ENCODE measurements at regions not wholly inside any gene's neighbourhood (a gene's known extent, or its start where the extent isn't known, plus 50 kb on each side); places are given as distances from the start of the nearest gene placed in this dataset.

- no peak overlapping the region for H3K4me3 ChIP-seq (replicated peaks; ENCODE audit: low read depth, low read length)
- no peak for DNase-seq (ENCODE audit: extremely low read depth, low read depth)
- TF ChIP-seq, protein P1, sequence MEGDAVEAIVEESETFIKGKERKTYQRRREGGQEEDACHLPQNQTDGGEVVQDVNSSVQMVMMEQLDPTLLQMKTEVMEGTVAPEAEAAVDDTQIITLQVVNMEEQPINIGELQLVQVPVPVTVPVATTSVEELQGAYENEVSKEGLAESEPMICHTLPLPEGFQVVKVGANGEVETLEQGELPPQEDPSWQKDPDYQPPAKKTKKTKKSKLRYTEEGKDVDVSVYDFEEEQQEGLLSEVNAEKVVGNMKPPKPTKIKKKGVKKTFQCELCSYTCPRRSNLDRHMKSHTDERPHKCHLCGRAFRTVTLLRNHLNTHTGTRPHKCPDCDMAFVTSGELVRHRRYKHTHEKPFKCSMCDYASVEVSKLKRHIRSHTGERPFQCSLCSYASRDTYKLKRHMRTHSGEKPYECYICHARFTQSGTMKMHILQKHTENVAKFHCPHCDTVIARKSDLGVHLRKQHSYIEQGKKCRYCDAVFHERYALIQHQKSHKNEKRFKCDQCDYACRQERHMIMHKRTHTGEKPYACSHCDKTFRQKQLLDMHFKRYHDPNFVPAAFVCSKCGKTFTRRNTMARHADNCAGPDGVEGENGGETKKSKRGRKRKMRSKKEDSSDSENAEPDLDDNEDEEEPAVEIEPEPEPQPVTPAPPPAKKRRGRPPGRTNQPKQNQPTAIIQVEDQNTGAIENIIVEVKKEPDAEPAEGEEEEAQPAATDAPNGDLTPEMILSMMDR (IDR thresholded peaks at IDR 0.05; ENCODE audit: low read depth, low read length, missing control alignments), result no peak
Measured at GRCh38 chr12:89943463-89943862, 234.8 kb upstream of the ATP2B1 start.

DNA sequence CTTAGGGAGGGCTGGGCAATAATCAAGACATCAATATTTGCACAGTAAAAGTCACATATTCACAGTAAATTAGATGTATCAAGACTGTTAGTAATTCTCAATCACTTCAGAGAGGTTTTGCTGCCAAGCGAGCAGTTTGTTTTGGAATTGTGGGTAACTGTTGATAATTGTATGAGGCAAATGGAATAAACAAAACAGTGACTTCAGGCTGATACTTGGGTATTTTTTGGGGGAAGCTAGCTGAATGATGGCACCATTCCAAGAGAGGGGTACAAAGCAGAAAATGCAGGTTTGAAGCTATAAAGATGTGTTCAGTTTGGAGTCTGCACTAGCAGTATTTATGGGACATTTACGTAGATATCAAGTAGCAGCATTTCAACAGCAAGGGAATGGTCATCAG is 232.8 kb upstream of the ATP2B1 start:
- no peak overlapping the region for H3K4me3 ChIP-seq (replicated peaks; ENCODE audit: low read depth, low read length)
- DNase-seq (ENCODE audit: extremely low read depth, low read depth), result no peak
- TF ChIP-seq, protein P1 (IDR thresholded peaks at IDR 0.05; ENCODE audit: low read depth, low read length, missing control alignments), result no peak

DNA sequence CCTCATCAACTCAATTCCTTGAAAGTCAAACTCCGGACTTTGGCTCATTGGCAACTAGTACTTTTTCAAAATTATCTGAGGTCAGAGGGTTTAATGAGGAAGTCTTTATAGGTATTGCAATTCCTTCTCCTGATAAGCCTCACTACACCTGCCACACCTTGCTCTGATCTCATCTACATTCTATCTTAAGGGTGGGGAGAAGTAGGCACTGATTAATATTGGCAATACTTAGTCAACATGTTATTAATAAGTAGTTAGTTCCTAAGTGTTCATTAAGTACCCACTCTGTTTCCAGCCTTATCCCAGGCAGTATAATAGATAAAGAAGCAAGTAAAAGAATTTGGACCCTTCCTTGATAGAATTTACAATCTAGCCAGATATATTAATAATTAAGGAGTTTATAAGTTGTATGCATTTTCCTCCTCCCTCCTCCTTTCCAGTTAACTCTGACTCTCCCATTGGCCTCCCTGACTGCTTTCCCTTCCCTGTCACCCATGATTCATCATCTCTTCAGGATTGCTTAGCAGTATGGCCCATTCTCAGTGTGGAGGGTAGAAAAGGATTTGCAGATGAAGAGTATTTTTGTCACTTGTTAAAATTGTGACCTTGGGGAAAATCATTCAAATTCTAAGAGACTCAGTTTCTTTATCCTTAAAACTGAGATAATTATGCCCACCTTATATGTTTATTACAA is 231.0 kb upstream of the ATP2B1 start:
- no peak for DNase-seq (ENCODE audit: extremely low read depth, low read depth)
- TF ChIP-seq, protein P1 (IDR thresholded peaks at IDR 0.05; ENCODE audit: low read depth, low read length, missing control alignments), result no peak
- no peak overlapping the region for H3K4me3 ChIP-seq (replicated peaks; ENCODE audit: low read depth, low read length)

DNA sequence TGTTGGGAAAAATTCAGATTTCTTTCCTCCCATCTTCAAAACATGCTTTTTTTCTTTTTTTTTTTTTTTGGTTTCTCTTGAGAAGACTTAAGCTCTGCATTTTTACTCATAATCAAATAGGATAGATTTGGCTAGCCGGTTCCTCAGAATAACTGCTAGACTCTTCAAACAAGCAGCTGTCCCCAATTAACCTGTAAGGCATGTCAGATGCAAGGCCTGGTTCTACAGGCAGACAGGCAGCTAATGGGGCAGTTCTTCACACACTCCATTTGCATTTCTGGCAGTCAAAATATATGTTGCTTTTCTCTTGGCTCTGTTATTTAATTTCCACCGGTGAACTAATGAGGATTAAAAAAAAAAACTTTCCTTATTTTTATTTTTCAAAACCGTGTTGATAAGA is 228.0 kb upstream of the ATP2B1 start:
- H3K4me3 ChIP-seq (replicated peaks; ENCODE audit: low read depth, low read length), result no peak overlapping the region
- TF ChIP-seq, protein P1 (IDR thresholded peaks at IDR 0.05; ENCODE audit: low read depth, low read length, missing control alignments), result no peak
- DNase-seq (ENCODE audit: extremely low read depth, low read depth), result no peak

- no peak for DNase-seq (ENCODE audit: extremely low read depth, low read depth)
- TF ChIP-seq, protein P1 (IDR thresholded peaks at IDR 0.05; ENCODE audit: low read depth, low read length, missing control alignments), result no peak
- no peak overlapping the region for H3K4me3 ChIP-seq (replicated peaks; ENCODE audit: low read depth, low read length)
Measured at GRCh38 chr12:89935850-89936249, 227.2 kb upstream of the ATP2B1 start.

DNA sequence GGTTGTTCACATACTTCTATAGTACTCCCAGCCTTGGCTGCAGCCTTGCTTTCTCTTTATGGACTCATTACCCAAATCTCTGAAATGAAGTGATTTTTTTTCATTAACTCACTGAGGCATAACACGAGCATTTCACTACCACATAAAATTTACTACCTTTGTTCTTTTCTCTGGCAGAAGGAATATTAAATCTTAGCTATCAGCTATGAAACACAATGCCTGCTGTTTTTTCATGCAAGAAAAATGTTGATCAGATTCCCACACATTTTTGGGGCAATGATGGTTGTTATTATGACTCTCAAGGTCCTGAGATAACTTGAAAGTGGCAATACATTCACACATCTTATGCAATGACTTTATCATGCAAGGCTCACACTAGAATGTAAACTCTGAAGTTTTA is 225.3 kb upstream of the ATP2B1 start:
- H3K4me3 ChIP-seq (replicated peaks; ENCODE audit: low read depth, low read length), result no peak overlapping the region
- no peak for DNase-seq (ENCODE audit: extremely low read depth, low read depth)
- TF ChIP-seq, protein P1 (IDR thresholded peaks at IDR 0.05; ENCODE audit: low read depth, low read length, missing control alignments), result no peak

- DNase-seq (ENCODE audit: extremely low read depth, low read depth), result no peak
- TF ChIP-seq, protein P1 (IDR thresholded peaks at IDR 0.05; ENCODE audit: low read depth, low read length, missing control alignments), result no peak
Measured at GRCh38 chr12:89932954-89933353, 224.3 kb upstream of the ATP2B1 start.

More at GRCh38 chr12:89932954-89933353, 224.3 kb upstream of the ATP2B1 start:
- H3K4me3 ChIP-seq (replicated peaks; ENCODE audit: low read depth, low read length), result no peak overlapping the region
